A549 (cell line): ENCODE measurements at regions not wholly inside any gene's neighbourhood (a gene's known extent, or its start where the extent isn't known, plus 50 kb on each side); places are given as distances from the start of the nearest gene placed in this dataset.

Experiments
- ATAC-seq, 2 experiments: fragments of 200-7000 bp in 1 of 2; fragments of >200 bp in 1 of 2; cut with Nextera tagmentation in 1 of 2; cut with Tn5 transposase in 1 of 2; 3 replicates each; pipeline versions ENCODE4 v1.8.0 to v1.9.1; 2018 to 2020; ENCODE audit warnings: mild to moderate bottlenecking in 1 of 2, moderate library complexity in 1 of 2
- CTCF ChIA-PET: fragments of 300-600 bp; sonication (Branson Sonifier 250); formaldehyde crosslinking; extraction: SDS; loops from one replicate; lab custom pipeline; 2021; ENCODE audit warnings: antibody characterized with exemption, inconsistent platforms; lab: Yijun Ruan, JAX
- POLR2A ChIA-PET: fragments of 350-600 bp; formaldehyde crosslinking; extraction: SDS; loops from one replicate; lab custom pipeline; 2021; ENCODE audit warnings: antibody characterized with exemption, inconsistent platforms; lab: Yijun Ruan, JAX
- DNase-seq, 2 experiments: peaks; one replicate each; pipeline versions ENCODE4 v3.0.0 to v3.0.0-alpha.2; 2011 to 2016; ENCODE audit warnings: low read depth in 1 of 2, low spot score in 1 of 2
- FAIRE-seq: peaks from 2 replicates; lab custom pipeline; 2011; peaks lifted over from hg19 to GRCh38; lab: Jason Lieb, UNC
- H3K27ac ChIP-seq, 2 experiments: fragments of >200 bp; sonication (Bioruptor Twin); formaldehyde crosslinking; 3 replicates each; pipeline ENCODE4 v1.5.1; 2016 to 2017
- H3K4me1 ChIP-seq: fragments of >200 bp; sonication (Bioruptor Twin); formaldehyde crosslinking; 3 replicates; pipeline ENCODE4 v1.6.1; 2016
- H3K4me2 ChIP-seq: fragments of >200 bp; sonication (Bioruptor Twin); formaldehyde crosslinking; 3 replicates; pipeline ENCODE4 v1.6.1; 2016
- H3K4me3 ChIP-seq: fragments of >200 bp; sonication (Bioruptor Twin); formaldehyde crosslinking; 3 replicates; pipeline ENCODE4 v1.5.1; 2016
- H3K9me3 ChIP-seq: fragments of >200 bp; sonication (Bioruptor Twin); formaldehyde crosslinking; 3 replicates; pipeline ENCODE4 v1.6.1; 2016
- BHLHE40 ChIP-seq: IDR thresholded peaks from 2 replicates; pipeline ENCODE4 v1.6.1; 2012; ENCODE audit warnings: low read depth, low read length, inconsistent platforms
- CBX2 ChIP-seq: fragments of 200-600 bp; sonication (generic); IDR thresholded peaks from 2 replicates; pipeline ENCODE4 v1.6.1; 2016; ENCODE audit warnings: low read depth, mild to moderate bottlenecking, borderline replicate concordance
- CBX8 ChIP-seq: fragments of 200-600 bp; sonication (generic); IDR thresholded peaks from 2 replicates; pipeline ENCODE4 v1.6.1; 2016
- CEBPB ChIP-seq, 2 experiments: fragments of >200 bp in 1 of 2; sonication (Bioruptor Twin) in 1 of 2; formaldehyde crosslinking in 1 of 2; IDR thresholded peaks; 2 replicates each; pipeline ENCODE4 v1.6.1; 2012 to 2016
- EHF ChIP-seq: fragments of 250-450 bp; sonication (Bioruptor Pico); IDR thresholded peaks from 2 replicates; pipeline ENCODE4 v1.5.0; 2020; ENCODE audit warnings: mild to moderate bottlenecking
- ESRRA ChIP-seq: fragments of 150-350 bp; IDR thresholded peaks from 2 replicates; pipeline ENCODE4 v1.6.1; 2014; ENCODE audit warnings: mild to moderate bottlenecking, low read length, borderline replicate concordance
- FOSB ChIP-seq: fragments of 250-450 bp; sonication (Bioruptor Pico); IDR thresholded peaks from 2 replicates; pipeline ENCODE4 v1.5.0; 2020; ENCODE audit warnings: mild to moderate bottlenecking, moderate library complexity
- HEYL ChIP-seq: fragments of 250-450 bp; sonication (Bioruptor Pico); IDR thresholded peaks from 2 replicates; pipeline ENCODE4 v1.8.0; 2021; ENCODE audit warnings: mild to moderate bottlenecking, moderate library complexity
- JUNB ChIP-seq: fragments of >200 bp; sonication (Bioruptor Twin); formaldehyde crosslinking; IDR thresholded peaks from 2 replicates; pipeline ENCODE4 v1.6.1; 2016
- KDM5A ChIP-seq: fragments of 200-600 bp; sonication (generic); IDR thresholded peaks from 2 replicates; pipeline ENCODE4 v1.6.1; 2016; ENCODE audit warnings: antibody characterized with exemption, mild to moderate bottlenecking
- MAFK ChIP-seq: fragments of 450-650 bp; IDR thresholded peaks from 2 replicates; pipeline ENCODE4 v1.6.1; 2014; ENCODE audit not compliant: partially characterized antibody
- MAZ ChIP-seq: fragments of 150-350 bp; IDR thresholded peaks from 2 replicates; pipeline ENCODE4 v1.6.1; 2014; ENCODE audit warnings: antibody characterized with exemption, low read depth, low read length, borderline replicate concordance
- NFE2L2 ChIP-seq: fragments of 150-350 bp; conservative IDR thresholded peaks from 2 replicates; pipeline ENCODE4 v1.6.1; 2014; ENCODE audit warnings: low read length
- NPAS2 ChIP-seq: fragments of 250-450 bp; sonication (Bioruptor Pico); IDR thresholded peaks from 2 replicates; pipeline ENCODE4 v1.8.0; 2022; ENCODE audit warnings: mild to moderate bottlenecking, moderate library complexity, borderline replicate concordance
- POLR2A ChIP-seq: IDR thresholded peaks from 2 replicates; pipeline ENCODE4 v1.6.1; 2012; ENCODE audit warnings: mild to moderate bottlenecking, low read length
- POLR2AphosphoS2 ChIP-seq: conservative IDR thresholded peaks from 2 replicates; pipeline ENCODE4 v1.6.1; 2012; ENCODE audit warnings: low read length, improper control_type of control experiment, inconsistent platforms
- RARB ChIP-seq: fragments of 250-450 bp; sonication (Bioruptor Pico); IDR thresholded peaks from 2 replicates; pipeline ENCODE4 v1.8.0; 2021; ENCODE audit warnings: mild to moderate bottlenecking, moderate library complexity
- RNF2 ChIP-seq: fragments of 200-600 bp; sonication (generic); IDR thresholded peaks from 2 replicates; pipeline ENCODE4 v1.6.1; 2016; ENCODE audit warnings: low read depth, mild to moderate bottlenecking, antibody characterized with exemption, moderate library complexity, borderline replicate concordance
- SMC3 ChIP-seq: fragments of >200 bp; sonication (Bioruptor Twin); formaldehyde crosslinking; IDR thresholded peaks from 3 replicates; pipeline ENCODE4 v1.6.1; 2018; ENCODE audit warnings: inconsistent platforms
- TFCP2L1 ChIP-seq: fragments of 250-450 bp; sonication (Bioruptor Pico); IDR thresholded peaks from 2 replicates; pipeline ENCODE4 v1.5.0; 2021; ENCODE audit warnings: mild to moderate bottlenecking
- TP53 ChIP-seq: fragments of 250-450 bp; sonication (Bioruptor Pico); IDR thresholded peaks from 2 replicates; pipeline ENCODE4 v1.5.0; 2021; ENCODE audit warnings: mild to moderate bottlenecking, moderate library complexity
- ZC3H11A ChIP-seq: fragments of 450-650 bp; IDR thresholded peaks from 2 replicates; pipeline ENCODE4 v1.6.1; 2014; ENCODE audit warnings: antibody characterized with exemption, mild to moderate bottlenecking
- ZNF302 ChIP-seq: fragments of 250-450 bp; sonication (Bioruptor Pico); IDR thresholded peaks from 2 replicates; pipeline ENCODE4 v1.9.0; 2021; ENCODE audit warnings: inconsistent platforms, mild to moderate bottlenecking, moderate library complexity
- ZSCAN20 ChIP-seq: fragments of 250-450 bp; sonication (Bioruptor Pico); IDR thresholded peaks from 2 replicates; pipeline ENCODE4 v1.8.0; 2022; ENCODE audit warnings: mild to moderate bottlenecking, moderate library complexity
- WGBS: methylation state at CpG from one replicate; pipeline ENCODE4 v1.1.6; 2017; ENCODE audit errors: missing lambda C conversion rate; 5-methylcytosine and 5-hydroxymethylcytosine counted together
- TF ChIP-seq, protein P1 (sequence below): fragments of >200 bp; sonication (Bioruptor Twin); formaldehyde crosslinking; IDR thresholded peaks from 3 replicates; pipeline ENCODE4 v1.5.1; 2016
- TF ChIP-seq, protein P2 (sequence below): fragments of >200 bp; sonication (Bioruptor Twin); formaldehyde crosslinking; IDR thresholded peaks from 3 replicates; pipeline ENCODE4 v1.6.1; 2016
- TF ChIP-seq, protein P3 (sequence below): IDR thresholded peaks from 2 replicates; pipeline ENCODE4 v1.6.1; 2012
- TF ChIP-seq, protein P4 (sequence below): fragments of >200 bp; sonication (Bioruptor Twin); formaldehyde crosslinking; IDR thresholded peaks from 2 replicates; pipeline ENCODE4 v1.6.1; 2016
- TF ChIP-seq, protein P5 (sequence below): IDR thresholded peaks from 2 replicates; pipeline ENCODE4 v1.6.1; 2012
- TF ChIP-seq, protein P6 (sequence below): fragments of 250-450 bp; sonication (Bioruptor Pico); IDR thresholded peaks from 2 replicates; pipeline ENCODE4 v1.5.0; 2020; ENCODE audit warnings: low read depth, mild to moderate bottlenecking, moderate library complexity

DNA sequence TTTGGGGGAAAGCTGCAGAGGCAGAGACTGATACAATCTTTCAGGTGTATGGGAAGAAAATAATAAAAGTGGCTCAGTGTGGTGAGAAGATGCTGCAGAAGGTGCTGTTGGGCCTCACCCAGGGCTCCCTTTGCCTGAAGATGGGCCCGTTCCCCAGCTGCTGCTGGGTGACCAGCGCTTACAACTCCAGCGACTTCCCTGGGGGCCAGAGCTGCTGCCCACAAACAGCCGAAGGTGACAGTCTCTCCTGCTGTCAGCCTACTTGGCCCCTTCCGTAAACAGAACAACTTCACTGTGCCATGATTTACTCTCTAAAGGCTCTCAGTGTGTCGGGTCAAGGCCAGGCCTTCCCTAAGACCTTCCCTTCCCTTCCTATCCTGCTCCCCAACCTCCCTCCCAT lies 93.6 kb upstream of the PCBD1 start:
- Histone ChIP-seq H3K4me2 (no peak overlapping the region), H3K9me3 (no peaks in the 10 kb centered on the region), H3K27ac (no peak overlapping the region), H3K4me3 (no peak overlapping the region), H3K4me1 (no peaks in the 10 kb centered on the region)
- DNase-seq, result no peak
- WGBS, result 82% methylated on average over 6 of the region's 6 CpGs
- ATAC-seq, result no peak
- no peak for FAIRE-seq
- ChIA-PET CTCF (no interaction called here), POLR2A (no interaction called here)
- TF ChIP-seq FOSB (CRISPR knock-in tag) (no peak), MAZ (no peak), TFCP2L1 (CRISPR knock-in tag) (no peak), RNF2 (no peak), CBX8 (no peak), HEYL (CRISPR knock-in tag) (no peak), KDM5A (no peak), CBX2 (no peak), ZNF302 (CRISPR knock-in tag) (no peak), SMC3 (no peak)
- TF ChIP-seq, protein P1, sequence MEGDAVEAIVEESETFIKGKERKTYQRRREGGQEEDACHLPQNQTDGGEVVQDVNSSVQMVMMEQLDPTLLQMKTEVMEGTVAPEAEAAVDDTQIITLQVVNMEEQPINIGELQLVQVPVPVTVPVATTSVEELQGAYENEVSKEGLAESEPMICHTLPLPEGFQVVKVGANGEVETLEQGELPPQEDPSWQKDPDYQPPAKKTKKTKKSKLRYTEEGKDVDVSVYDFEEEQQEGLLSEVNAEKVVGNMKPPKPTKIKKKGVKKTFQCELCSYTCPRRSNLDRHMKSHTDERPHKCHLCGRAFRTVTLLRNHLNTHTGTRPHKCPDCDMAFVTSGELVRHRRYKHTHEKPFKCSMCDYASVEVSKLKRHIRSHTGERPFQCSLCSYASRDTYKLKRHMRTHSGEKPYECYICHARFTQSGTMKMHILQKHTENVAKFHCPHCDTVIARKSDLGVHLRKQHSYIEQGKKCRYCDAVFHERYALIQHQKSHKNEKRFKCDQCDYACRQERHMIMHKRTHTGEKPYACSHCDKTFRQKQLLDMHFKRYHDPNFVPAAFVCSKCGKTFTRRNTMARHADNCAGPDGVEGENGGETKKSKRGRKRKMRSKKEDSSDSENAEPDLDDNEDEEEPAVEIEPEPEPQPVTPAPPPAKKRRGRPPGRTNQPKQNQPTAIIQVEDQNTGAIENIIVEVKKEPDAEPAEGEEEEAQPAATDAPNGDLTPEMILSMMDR, result no peak
- TF ChIP-seq, protein P2, sequence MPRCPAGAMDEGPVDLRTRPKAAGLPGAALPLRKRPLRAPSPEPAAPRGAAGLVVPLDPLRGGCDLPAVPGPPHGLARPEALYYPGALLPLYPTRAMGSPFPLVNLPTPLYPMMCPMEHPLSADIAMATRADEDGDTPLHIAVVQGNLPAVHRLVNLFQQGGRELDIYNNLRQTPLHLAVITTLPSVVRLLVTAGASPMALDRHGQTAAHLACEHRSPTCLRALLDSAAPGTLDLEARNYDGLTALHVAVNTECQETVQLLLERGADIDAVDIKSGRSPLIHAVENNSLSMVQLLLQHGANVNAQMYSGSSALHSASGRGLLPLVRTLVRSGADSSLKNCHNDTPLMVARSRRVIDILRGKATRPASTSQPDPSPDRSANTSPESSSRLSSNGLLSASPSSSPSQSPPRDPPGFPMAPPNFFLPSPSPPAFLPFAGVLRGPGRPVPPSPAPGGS, result no peak

DNA sequence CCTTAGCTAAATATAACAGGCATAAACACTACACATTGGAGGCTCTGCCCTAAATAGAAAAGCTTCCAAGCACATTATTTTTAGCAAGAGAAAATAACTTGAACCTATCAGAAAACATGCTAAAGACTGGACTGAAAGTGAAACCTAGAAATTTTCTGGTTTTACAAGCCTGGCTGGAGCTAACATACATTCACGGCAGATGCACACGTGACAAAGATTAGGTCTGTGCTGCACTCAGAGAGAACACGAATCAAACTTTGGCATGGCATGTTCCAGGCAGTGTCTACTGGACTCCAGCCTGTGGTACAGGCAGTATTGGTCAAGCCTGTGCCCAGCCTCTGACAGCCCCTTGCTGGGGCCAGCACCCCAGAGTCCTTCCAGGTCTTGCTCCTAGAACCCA lies 94.1 kb upstream of the PCBD1 start:
- TF ChIP-seq TP53 (CRISPR knock-in tag), result no peak
- TF ChIP-seq CBX2, result no peak
- no peak for TF ChIP-seq EHF (CRISPR knock-in tag)
- TF ChIP-seq MAFK, result no peak
- CTCF ChIA-PET, result no interaction called here
- POLR2A ChIA-PET, result no interaction called here
- FAIRE-seq (no peak), DNase-seq (no peak), ATAC-seq (no peak)
- WGBS, result 70% methylated on average over 3 of the region's 3 CpGs
- Histone ChIP-seq H3K4me2 (no peak overlapping the region), H3K27ac (no peak overlapping the region), H3K9me3 (no peaks in the 10 kb centered on the region), H3K4me3 (no peak overlapping the region), H3K4me1 (no peaks in the 10 kb centered on the region)

DNA sequence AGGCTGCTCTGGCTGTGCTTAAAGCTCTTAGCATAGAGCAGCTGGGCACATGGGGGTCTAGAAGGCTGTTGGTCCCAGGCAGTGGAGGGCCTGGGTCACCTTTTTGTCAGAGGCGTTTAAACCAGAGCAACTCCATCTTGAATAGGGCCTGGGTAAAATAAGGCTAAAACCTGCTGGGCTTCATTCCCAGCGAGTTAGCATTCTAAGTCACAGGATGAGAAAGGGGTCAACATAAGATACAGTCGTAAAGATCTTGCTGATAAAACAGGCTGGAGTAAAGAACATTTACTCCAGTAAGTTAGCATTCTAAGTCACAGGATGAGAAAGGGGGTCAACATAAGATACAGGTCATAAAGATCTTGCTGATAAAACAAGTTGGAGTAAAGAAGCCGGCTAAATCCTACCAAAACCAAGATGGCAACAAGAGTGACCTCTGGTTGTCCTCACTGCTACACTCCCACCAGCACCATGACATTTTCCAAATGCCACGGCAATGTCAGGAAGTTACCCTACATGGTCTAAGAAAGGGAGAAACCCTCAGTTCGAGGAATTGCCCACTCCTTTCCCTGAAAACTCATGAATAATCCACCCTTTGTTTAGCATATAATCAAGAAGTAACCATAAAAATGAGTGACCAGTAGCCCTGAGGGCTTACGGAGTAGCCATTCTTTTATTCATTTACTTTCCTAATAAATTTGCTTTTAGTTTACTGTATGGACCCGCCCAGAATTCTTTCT lies 96.8 kb upstream of the PCBD1 start:
- FAIRE-seq (no peak), DNase-seq (no peak), ATAC-seq (no peak)
- Histone ChIP-seq H3K27ac (no peak overlapping the region), H3K4me1 (no peaks in the 10 kb centered on the region), H3K4me3 (no peak overlapping the region), H3K4me2 (no peak overlapping the region), H3K9me3 (no peaks in the 10 kb centered on the region)
- ChIA-PET CTCF (no interaction called here), POLR2A (no interaction called here)
- TF ChIP-seq ZC3H11A (no peak), CEBPB (IDR thresholded peaks at IDR 0.05) (no peak), RARB (CRISPR knock-in tag) (no peak), NFE2L2 (no peak), ESRRA (no peak), ZSCAN20 (CRISPR knock-in tag) (no peak), POLR2AphosphoS2 (no peak), POLR2A (no peak), BHLHE40 (no peak), NPAS2 (CRISPR knock-in tag) (no peak), JUNB (no peak)
- TF ChIP-seq, protein P3, sequence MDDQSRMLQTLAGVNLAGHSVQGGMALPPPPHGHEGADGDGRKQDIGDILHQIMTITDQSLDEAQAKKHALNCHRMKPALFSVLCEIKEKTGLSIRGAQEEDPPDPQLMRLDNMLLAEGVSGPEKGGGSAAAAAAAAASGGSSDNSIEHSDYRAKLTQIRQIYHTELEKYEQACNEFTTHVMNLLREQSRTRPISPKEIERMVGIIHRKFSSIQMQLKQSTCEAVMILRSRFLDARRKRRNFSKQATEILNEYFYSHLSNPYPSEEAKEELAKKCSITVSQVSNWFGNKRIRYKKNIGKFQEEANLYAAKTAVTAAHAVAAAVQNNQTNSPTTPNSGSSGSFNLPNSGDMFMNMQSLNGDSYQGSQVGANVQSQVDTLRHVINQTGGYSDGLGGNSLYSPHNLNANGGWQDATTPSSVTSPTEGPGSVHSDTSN, result no peak
- TF ChIP-seq, protein P4, sequence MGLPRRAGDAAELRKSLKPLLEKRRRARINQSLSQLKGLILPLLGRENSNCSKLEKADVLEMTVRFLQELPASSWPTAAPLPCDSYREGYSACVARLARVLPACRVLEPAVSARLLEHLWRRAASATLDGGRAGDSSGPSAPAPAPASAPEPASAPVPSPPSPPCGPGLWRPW, result no peak
- TF ChIP-seq, protein P5, sequence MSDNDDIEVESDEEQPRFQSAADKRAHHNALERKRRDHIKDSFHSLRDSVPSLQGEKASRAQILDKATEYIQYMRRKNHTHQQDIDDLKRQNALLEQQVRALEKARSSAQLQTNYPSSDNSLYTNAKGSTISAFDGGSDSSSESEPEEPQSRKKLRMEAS, result no peak
- TF ChIP-seq, protein P1, result no peak
- TF ChIP-seq, protein P6, sequence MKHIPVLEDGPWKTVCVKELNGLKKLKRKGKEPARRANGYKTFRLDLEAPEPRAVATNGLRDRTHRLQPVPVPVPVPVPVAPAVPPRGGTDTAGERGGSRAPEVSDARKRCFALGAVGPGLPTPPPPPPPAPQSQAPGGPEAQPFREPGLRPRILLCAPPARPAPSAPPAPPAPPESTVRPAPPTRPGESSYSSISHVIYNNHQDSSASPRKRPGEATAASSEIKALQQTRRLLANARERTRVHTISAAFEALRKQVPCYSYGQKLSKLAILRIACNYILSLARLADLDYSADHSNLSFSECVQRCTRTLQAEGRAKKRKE (CRISPR knock-in tag), result no peak
- WGBS, result 59% methylated on average over 8 of the region's 8 CpGs
